ENCODE measurements at regions not wholly inside any gene's neighbourhood (a gene's known extent, or its start where the extent isn't known, plus 50 kb on each side); places are given as distances from the start of the nearest gene placed in this dataset.

GRCh38 chr9:82337351-82337750 lies 348.8 kb downstream of the SPATA31D1 start:
- no peak for TF ChIP-seq CTCF (IDR thresholded peaks at IDR 0.05 in 2 of 3, conservative IDR thresholded peaks at IDR 0.05 in 1 of 3; ENCODE audit: insufficient read depth in 2 of 3, low read depth in 1 of 3, low read length in 3 of 3)
- no peak for TF ChIP-seq FOXJ3 (CRISPR knock-in tag; IDR thresholded peaks at IDR 0.05)
- no peak for TF ChIP-seq ZNF316 (IDR thresholded peaks at IDR 0.05)
- no peak for TF ChIP-seq ZNF175 (CRISPR knock-in tag; IDR thresholded peaks at IDR 0.05; ENCODE audit: low read depth)
- TF ChIP-seq CBFA2T2 (conservative IDR thresholded peaks at IDR 0.05): no peak
- TF ChIP-seq FOS (IDR thresholded peaks at IDR 0.05; ENCODE audit: extremely low read depth, insufficient read length): no peak
- no peak for TF ChIP-seq RCOR1 (IDR thresholded peaks at IDR 0.05; ENCODE audit: borderline replicate concordance in 1 of 2, low read depth in 2 of 2, low read length in 2 of 2)

Data from K562 (cell line).